ENCODE measurements at regions not wholly inside any gene's neighbourhood (a gene's known extent, or its start where the extent isn't known, plus 50 kb on each side); places are given as distances from the start of the nearest gene placed in this dataset.

DNA sequence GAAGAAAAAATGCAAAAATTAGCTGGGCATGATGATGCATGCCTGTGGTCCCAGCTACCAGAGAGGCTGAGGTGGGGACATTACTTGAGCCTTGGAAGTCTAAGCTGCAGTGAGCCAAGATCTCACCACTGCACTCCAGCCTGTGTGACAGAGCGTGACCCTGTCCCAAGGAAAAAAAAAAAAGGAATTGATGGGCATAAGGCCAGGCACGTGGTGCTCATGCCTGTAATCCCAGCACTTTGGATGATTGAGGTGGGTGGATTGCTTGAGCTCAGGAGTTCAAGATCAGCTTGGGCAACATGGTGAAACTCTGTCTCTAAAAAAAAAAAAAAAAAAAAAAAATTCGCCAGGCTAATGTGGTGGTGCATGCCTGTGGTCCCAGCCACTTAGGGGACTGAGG is 55.8 kb upstream of the ATP2B4 start:
- no peak for TF ChIP-seq POLR2A (IDR thresholded peaks at IDR 0.05)
- TF ChIP-seq, protein P1, sequence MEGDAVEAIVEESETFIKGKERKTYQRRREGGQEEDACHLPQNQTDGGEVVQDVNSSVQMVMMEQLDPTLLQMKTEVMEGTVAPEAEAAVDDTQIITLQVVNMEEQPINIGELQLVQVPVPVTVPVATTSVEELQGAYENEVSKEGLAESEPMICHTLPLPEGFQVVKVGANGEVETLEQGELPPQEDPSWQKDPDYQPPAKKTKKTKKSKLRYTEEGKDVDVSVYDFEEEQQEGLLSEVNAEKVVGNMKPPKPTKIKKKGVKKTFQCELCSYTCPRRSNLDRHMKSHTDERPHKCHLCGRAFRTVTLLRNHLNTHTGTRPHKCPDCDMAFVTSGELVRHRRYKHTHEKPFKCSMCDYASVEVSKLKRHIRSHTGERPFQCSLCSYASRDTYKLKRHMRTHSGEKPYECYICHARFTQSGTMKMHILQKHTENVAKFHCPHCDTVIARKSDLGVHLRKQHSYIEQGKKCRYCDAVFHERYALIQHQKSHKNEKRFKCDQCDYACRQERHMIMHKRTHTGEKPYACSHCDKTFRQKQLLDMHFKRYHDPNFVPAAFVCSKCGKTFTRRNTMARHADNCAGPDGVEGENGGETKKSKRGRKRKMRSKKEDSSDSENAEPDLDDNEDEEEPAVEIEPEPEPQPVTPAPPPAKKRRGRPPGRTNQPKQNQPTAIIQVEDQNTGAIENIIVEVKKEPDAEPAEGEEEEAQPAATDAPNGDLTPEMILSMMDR (IDR thresholded peaks at IDR 0.05), result no peak

Measured in testis (tissue), 2 donors.